PC-3 (cell line): ENCODE measurements at regions not wholly inside any gene's neighbourhood (a gene's known extent, or its start where the extent isn't known, plus 50 kb on each side); places are given as distances from the start of the nearest gene placed in this dataset.
"Not testable (repeated sequence)": the region's sequence is repeated elsewhere in the genome, so short reads cannot be mapped to it uniquely, and the experiment has no call there.

ENCODE experiments used
- ATAC-seq: fragments of 200-7000 bp; cut with Tn5 transposase; 2 replicates; pipeline ENCODE4 v1.9.1; 2020; ENCODE audit warnings: mild to moderate bottlenecking, moderate library complexity
- BruUV-seq: library from RNA; stranded (reverse); fragments of 400-500 nt; replicated peaks from 2 replicates; lab custom pipeline; 2021; lab: Mats Ljungman, UMichigan
- CTCF ChIA-PET: fragments of 300-600 bp; sonication (Branson Sonifier 250); formaldehyde crosslinking; loops from one replicate; lab custom pipeline; 2022; ENCODE audit warnings: antibody characterized with exemption; lab: Charles Lee
- POLR2A ChIA-PET: fragments of 300-600 bp; sonication (Branson Sonifier 250); formaldehyde crosslinking; loops from one replicate; lab custom pipeline; 2022; ENCODE audit warnings: antibody characterized with exemption; ENCODE audit not compliant: unreplicated experiment; lab: Charles Lee
- DNase-seq: peaks from one replicate; pipeline ENCODE4 v3.0.0-alpha.2; 2015
- H2AFZ ChIP-seq: fragments of 300-600 bp; sonication (generic); 2 replicates; pipeline ENCODE4 v1.6.0; 2016; ENCODE audit warnings: antibody characterized with exemption, low read length
- H3F3A ChIP-seq: fragments of 300-600 bp; sonication (generic); one replicate; pipeline ENCODE4 v1.6.0; 2017; ENCODE audit warnings: antibody characterized with exemption, low read length, control low read depth, mild to moderate bottlenecking; ENCODE audit not compliant: unreplicated experiment
- H3K27ac ChIP-seq: fragments of 300-600 bp; sonication (generic); 2 replicates; pipeline ENCODE4 v1.5.1; 2016; ENCODE audit warnings: mild to moderate bottlenecking, low read length
- H3K27me3 ChIP-seq: fragments of 300-600 bp; sonication (generic); 2 replicates; pipeline ENCODE4 v1.6.1; 2016; ENCODE audit warnings: low read length, mixed read lengths
- H3K36me3 ChIP-seq: fragments of 300-600 bp; sonication (generic); 2 replicates; pipeline ENCODE4 v1.6.1; 2016; ENCODE audit warnings: low read depth, mixed run types, low read length, mixed read lengths
- H3K4me1 ChIP-seq: fragments of 300-600 bp; sonication (generic); 2 replicates; pipeline ENCODE4 v1.5.1; 2016; ENCODE audit warnings: low read length; ENCODE audit not compliant: insufficient read depth
- H3K4me2 ChIP-seq: fragments of 300-600 bp; sonication (generic); 2 replicates; pipeline ENCODE4 v1.6.0; 2016; ENCODE audit warnings: low read length
- H3K4me3 ChIP-seq: fragments of 300-600 bp; sonication (generic); 2 replicates; pipeline ENCODE4 v1.5.1; 2016; ENCODE audit warnings: mild to moderate bottlenecking, low read length, mixed read lengths
- H3K79me2 ChIP-seq: fragments of 300-600 bp; sonication (generic); 2 replicates; pipeline ENCODE4 v1.6.1; 2017; ENCODE audit warnings: low read length, mixed read lengths
- H3K9ac ChIP-seq: fragments of 300-600 bp; sonication (generic); 2 replicates; pipeline ENCODE4 v1.6.0; 2016; ENCODE audit warnings: mild to moderate bottlenecking, low read length
- H3K9me2 ChIP-seq: fragments of 300-600 bp; sonication (generic); replicated peaks from 2 replicates; pipeline ENCODE4 v1.6.1; 2016; ENCODE audit warnings: mixed run types, low read length, mixed read lengths
- H3K9me3 ChIP-seq: fragments of 300-600 bp; sonication (generic); 2 replicates; pipeline ENCODE4 v1.6.1; 2016; ENCODE audit warnings: low read length, mixed read lengths
- H4K20me1 ChIP-seq: fragments of 300-600 bp; sonication (generic); 2 replicates; pipeline ENCODE4 v1.6.1; 2016; ENCODE audit warnings: low read length, mixed read lengths
- EZH2 ChIP-seq: fragments of 300-600 bp; sonication (generic); IDR thresholded peaks from one replicate; pipeline ENCODE4 v1.6.1; 2017; ENCODE audit warnings: antibody characterized with exemption, mild to moderate bottlenecking, low read length; ENCODE audit not compliant: unreplicated experiment
- EZH2phosphoT487 ChIP-seq: fragments of 300-600 bp; sonication (generic); IDR thresholded peaks from 2 replicates; pipeline ENCODE4 v1.6.1; 2018; ENCODE audit warnings: mild to moderate bottlenecking, antibody characterized with exemption, low read length, borderline replicate concordance
- intact Hi-C: fragments of 100-400 bp; cut with micrococcal nuclease; formaldehyde crosslinking; loops from 2 replicates; pipeline ENCODE4 v1.9.0; 2023
- TF ChIP-seq, protein P1 (sequence below): fragments of 300-600 bp; sonication (generic); conservative IDR thresholded peaks from 2 replicates; pipeline ENCODE4 v1.5.1; 2017; ENCODE audit warnings: antibody characterized with exemption, low read depth, mild to moderate bottlenecking, low read length

DNA sequence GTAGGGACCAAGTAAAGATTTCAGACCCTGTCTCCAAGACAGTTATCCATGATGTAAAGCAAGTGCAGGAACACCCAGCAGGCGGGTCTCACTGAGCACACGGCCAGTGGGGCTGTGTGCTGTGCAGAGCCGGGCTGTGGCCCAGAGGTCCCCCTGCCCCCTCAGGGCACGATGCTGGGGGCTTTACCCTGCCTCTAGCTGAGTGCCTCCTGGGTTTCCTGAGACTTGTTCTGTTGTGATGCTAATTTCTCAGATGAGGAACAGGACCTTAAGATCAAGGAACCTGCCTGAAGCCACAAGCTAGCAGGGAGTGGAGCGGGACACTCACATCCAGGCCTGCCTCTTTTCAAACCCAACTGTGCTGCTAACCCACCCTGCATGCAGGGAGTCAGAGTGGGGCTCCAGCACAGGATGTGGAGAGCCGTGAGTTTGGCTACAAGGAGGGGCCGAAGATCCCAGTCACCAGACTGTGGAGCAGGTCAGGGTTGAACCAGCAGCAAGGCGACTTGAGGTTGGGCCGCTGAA, 76.1 kb upstream of the LYZL2 start:
- Histone ChIP-seq H4K20me1 (no peaks in the 10 kb centered on the region), H3K4me2 (no peak overlapping the region), H3K4me3 (no peak overlapping the region), H3K27ac (no peak overlapping the region), H2AFZ (no peak overlapping the region), H3K9me3 (no peaks in the 10 kb centered on the region), H3K79me2 (no peaks in the 10 kb centered on the region), H3K36me3 (no peaks in the 10 kb centered on the region), H3K4me1 (peaks cover 14% of the 10 kb centered on the region), H3K27me3 (no peaks in the 10 kb centered on the region), H3F3A (no peaks in the 10 kb centered on the region), H3K9ac (no peak overlapping the region), H3K9me2 (no peaks in the 10 kb centered on the region)
- ChIA-PET CTCF (no interaction called here), POLR2A (no interaction called here)
- no TSS peak for BruUV-seq
- intact Hi-C loops, result no loop called here
- TF ChIP-seq, protein P1, sequence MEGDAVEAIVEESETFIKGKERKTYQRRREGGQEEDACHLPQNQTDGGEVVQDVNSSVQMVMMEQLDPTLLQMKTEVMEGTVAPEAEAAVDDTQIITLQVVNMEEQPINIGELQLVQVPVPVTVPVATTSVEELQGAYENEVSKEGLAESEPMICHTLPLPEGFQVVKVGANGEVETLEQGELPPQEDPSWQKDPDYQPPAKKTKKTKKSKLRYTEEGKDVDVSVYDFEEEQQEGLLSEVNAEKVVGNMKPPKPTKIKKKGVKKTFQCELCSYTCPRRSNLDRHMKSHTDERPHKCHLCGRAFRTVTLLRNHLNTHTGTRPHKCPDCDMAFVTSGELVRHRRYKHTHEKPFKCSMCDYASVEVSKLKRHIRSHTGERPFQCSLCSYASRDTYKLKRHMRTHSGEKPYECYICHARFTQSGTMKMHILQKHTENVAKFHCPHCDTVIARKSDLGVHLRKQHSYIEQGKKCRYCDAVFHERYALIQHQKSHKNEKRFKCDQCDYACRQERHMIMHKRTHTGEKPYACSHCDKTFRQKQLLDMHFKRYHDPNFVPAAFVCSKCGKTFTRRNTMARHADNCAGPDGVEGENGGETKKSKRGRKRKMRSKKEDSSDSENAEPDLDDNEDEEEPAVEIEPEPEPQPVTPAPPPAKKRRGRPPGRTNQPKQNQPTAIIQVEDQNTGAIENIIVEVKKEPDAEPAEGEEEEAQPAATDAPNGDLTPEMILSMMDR, result no peak
- TF ChIP-seq EZH2 (no peak), EZH2phosphoT487 (no peak)
- ATAC-seq (no peak), DNase-seq (no peak)

DNA sequence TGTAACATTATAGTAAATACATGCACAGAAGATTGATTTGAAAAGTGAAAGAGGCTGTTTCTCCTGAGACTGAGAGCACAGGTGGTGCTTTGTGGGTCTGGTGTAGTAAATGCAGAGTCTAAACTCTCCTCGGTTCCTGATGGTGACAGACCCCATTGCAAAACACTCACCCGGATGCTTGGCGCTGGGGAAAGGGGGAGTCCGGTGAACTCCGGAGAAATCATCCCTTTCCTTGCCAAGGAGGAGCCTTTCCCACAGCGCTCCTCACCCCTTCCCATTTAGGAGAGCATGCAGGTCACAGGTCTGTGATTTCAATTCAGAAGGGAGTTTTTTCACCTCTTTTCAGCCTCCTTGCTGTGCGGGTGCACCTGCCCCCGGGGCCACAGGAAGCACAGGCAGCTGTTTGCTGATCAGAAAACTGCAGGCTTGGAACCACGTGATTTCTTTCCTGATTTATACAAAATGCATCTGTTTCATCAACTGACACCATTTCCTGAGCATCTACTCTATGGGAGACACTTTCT, 75.6 kb upstream of the LYZL2 start:
- Histone ChIP-seq H3K36me3 (no peaks in the 10 kb centered on the region), H3K4me1 (peaks cover 18% of the 10 kb centered on the region), H3K27me3 (no peaks in the 10 kb centered on the region), H3K9me2 (no peaks in the 10 kb centered on the region), H3K27ac (no peak overlapping the region), H3F3A (no peaks in the 10 kb centered on the region), H2AFZ (no peak overlapping the region), H3K9me3 (no peaks in the 10 kb centered on the region), H3K79me2 (no peaks in the 10 kb centered on the region), H4K20me1 (no peaks in the 10 kb centered on the region), H3K4me2 (no peak overlapping the region), H3K4me3 (no peak overlapping the region), H3K9ac (no peak overlapping the region)
- ChIA-PET POLR2A (no interaction called here), CTCF (no interaction called here)
- DNase-seq (no peak), ATAC-seq (no peak)
- no TSS peak for BruUV-seq
- TF ChIP-seq EZH2 (no peak), EZH2phosphoT487 (no peak)
- TF ChIP-seq, protein P1, result no peak
- intact Hi-C loops, result no loop called here

DNA sequence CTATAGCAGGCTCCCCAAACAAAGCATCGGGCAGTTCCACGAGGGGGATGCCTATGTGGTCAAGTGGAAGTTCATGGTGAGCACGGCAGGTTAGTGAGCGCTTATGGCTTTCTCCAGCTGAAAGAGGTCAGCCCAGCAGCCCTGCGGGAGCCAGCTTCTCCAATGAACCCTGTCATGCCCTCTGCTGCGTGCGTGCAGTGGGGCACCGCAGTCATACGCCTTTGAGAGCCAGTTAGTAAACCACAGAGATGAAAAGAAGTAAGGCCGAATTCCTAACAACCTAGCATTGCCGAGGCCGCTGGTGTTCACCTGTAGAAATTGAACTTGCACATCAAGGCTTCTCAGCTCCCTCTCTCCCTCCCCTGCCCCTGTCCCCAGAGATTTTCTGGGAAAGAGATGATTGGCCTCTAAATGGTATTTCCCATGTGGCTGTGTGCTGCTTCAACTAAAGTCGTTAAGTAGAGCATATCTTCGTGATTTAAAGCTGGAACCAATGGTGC, 75.1 kb upstream of the LYZL2 start:
- BruUV-seq, DNase-seq, H3K79me2 ChIP-seq, H3K9ac ChIP-seq, H3K9me3 ChIP-seq, intact Hi-C loops, H3K4me2 ChIP-seq, H3K36me3 ChIP-seq, ATAC-seq, H3K9me2 ChIP-seq, H3K4me3 ChIP-seq, H4K20me1 ChIP-seq, H3F3A ChIP-seq, H3K27ac ChIP-seq, POLR2A ChIA-PET, H3K27me3 ChIP-seq, H2AFZ ChIP-seq, CTCF ChIA-PET: not testable (repeated sequence)
- H3K4me1 ChIP-seq, result peaks cover 18% of the 10 kb centered on the region
